ENCODE measurements at regions not wholly inside any gene's neighbourhood (a gene's known extent, or its start where the extent isn't known, plus 50 kb on each side); places are given as distances from the start of the nearest gene placed in this dataset.

DNA sequence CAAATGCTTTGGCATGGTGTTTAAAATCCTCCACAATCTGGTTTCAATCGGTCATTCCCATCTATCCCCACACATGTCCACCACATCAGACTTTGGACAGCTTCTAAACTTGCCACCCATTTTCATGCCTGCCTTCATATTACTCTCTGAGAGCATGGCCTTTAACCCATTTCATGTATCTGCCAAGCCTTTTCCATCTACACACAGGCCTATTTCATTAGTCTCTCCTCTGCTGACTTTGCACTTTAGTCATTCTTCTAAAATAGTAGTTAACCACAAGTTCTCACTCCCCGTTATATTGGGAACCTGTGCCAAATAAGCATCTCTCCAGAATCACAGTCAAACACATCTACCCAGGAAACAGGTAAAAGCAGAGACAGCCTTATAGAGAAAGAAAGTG, 142.2 kb downstream of the MZT1 start:
- DNase-seq (ENCODE audit: low read depth): no peak
- TF ChIP-seq POLR2A (IDR thresholded peaks at IDR 0.05; ENCODE audit: extremely low read depth, insufficient read length) (no peak), MYC (IDR thresholded peaks at IDR 0.05; ENCODE audit: low read depth, low read length) (no peak)
- TF ChIP-seq, protein P1, sequence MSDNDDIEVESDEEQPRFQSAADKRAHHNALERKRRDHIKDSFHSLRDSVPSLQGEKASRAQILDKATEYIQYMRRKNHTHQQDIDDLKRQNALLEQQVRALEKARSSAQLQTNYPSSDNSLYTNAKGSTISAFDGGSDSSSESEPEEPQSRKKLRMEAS (IDR thresholded peaks at IDR 0.05; ENCODE audit: low read depth, low read length): no peak
- TF ChIP-seq, protein P2, sequence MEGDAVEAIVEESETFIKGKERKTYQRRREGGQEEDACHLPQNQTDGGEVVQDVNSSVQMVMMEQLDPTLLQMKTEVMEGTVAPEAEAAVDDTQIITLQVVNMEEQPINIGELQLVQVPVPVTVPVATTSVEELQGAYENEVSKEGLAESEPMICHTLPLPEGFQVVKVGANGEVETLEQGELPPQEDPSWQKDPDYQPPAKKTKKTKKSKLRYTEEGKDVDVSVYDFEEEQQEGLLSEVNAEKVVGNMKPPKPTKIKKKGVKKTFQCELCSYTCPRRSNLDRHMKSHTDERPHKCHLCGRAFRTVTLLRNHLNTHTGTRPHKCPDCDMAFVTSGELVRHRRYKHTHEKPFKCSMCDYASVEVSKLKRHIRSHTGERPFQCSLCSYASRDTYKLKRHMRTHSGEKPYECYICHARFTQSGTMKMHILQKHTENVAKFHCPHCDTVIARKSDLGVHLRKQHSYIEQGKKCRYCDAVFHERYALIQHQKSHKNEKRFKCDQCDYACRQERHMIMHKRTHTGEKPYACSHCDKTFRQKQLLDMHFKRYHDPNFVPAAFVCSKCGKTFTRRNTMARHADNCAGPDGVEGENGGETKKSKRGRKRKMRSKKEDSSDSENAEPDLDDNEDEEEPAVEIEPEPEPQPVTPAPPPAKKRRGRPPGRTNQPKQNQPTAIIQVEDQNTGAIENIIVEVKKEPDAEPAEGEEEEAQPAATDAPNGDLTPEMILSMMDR (IDR thresholded peaks at IDR 0.05; ENCODE audit: low read depth, low read length): no peak

DNA sequence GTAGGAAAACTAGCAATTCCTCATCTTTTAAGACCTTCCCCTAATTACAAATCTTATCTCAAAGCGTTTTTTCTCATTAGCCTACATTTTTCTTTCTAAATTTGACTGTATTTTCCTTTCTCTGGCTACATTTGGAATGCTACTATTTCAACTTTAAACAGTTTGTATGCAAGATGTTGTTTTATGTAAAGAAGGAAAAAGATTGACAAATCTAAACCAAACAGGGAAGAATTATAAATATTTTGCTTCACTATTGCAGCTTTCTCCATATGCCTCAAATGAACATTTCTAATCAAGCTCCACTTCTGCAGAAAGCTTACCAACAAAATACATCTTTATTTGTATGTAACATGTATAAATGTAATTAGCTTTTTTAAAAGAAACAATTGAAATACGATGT, 156.2 kb downstream of the MZT1 start:
- no peak overlapping the region for H3K4me3 ChIP-seq (ENCODE audit: low read depth, low read length)
- TF ChIP-seq MYC (IDR thresholded peaks at IDR 0.05; ENCODE audit: low read depth, low read length) (no peak), POLR2A (IDR thresholded peaks at IDR 0.05; ENCODE audit: extremely low read depth, insufficient read length) (no peak)
- TF ChIP-seq, protein P2 (IDR thresholded peaks at IDR 0.05; ENCODE audit: low read depth, low read length): no peak
- TF ChIP-seq, protein P1 (IDR thresholded peaks at IDR 0.05; ENCODE audit: low read depth, low read length): no peak
- DNase-seq (ENCODE audit: low read depth): no peak

More for the DNA sequence above, 142.2 kb downstream of the MZT1 start:
- no peak overlapping the region for H3K4me3 ChIP-seq (ENCODE audit: low read depth, low read length)

DNA sequence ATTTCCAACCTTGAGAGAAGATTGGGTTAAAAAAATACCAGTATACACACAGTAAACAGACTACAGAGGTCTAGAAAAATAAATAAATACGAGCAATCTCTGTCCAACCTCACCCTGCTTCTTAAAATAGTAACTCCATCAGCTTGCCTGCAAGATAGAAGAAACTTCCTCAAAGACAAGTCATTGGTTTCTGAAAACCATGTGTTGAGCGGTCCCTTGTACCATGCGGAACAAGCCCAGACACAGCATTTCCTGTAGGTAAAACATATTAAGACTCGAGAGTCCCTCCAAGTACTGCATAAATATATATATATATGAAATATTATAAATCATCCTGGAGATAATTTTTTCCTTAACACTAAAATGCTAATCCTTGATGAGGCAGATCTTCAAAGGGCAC, 157.4 kb downstream of the MZT1 start:
- no peak overlapping the region for H3K4me3 ChIP-seq (ENCODE audit: low read depth, low read length)
- no peak for TF ChIP-seq POLR2A (IDR thresholded peaks at IDR 0.05; ENCODE audit: extremely low read depth, insufficient read length)
- no peak for DNase-seq (ENCODE audit: low read depth)

DNA sequence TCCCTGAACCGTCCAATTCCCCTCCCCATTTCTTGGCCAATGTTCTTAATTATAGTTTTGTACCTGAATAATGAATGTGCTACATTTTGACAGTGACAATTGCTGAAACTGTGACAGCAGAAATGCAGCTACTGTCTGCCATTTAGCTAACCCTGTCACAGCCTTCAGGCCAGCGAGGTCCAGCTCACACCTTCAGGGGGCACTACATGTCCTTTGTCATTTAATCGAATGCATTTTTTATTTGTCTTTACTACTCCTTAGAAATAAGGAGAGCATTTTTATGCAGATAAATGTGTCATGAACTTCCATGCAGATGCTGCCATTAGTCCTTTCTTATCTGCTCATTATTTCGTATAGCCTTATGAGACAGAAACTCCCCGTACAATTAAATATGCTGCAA, 159.9 kb downstream of the MZT1 start:
- DNase-seq (ENCODE audit: low read depth): no peak
- TF ChIP-seq, protein P2 (IDR thresholded peaks at IDR 0.05; ENCODE audit: low read depth, low read length): no peak
- TF ChIP-seq, protein P1 (IDR thresholded peaks at IDR 0.05; ENCODE audit: low read depth, low read length): no peak

DNA sequence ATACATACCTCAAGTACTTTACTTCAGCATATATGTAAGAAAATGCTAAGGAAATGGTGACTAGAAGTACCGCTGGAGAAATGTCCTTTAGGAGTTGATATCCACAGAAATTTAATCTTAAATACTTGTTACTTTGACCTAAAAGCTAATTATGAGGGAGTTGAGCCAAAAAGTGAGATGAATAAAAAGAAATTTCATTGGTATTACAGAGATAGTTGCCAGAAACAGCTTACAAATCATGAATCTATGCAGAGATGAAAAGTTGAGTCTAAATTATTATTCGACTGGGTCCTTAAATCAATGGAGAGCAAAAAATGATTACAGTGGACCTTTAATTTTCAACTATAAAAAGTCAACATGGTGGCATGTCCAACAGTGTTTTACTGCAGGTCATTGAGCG, 160.9 kb downstream of the MZT1 start:
- no peak for DNase-seq (ENCODE audit: low read depth)
- TF ChIP-seq MYC (IDR thresholded peaks at IDR 0.05; ENCODE audit: low read depth, low read length) (no peak), POLR2A (IDR thresholded peaks at IDR 0.05; ENCODE audit: extremely low read depth, insufficient read length) (no peak)
- TF ChIP-seq, protein P1 (IDR thresholded peaks at IDR 0.05; ENCODE audit: low read depth, low read length): no peak
- TF ChIP-seq, protein P2 (IDR thresholded peaks at IDR 0.05; ENCODE audit: low read depth, low read length): no peak

More for the DNA sequence above, 159.9 kb downstream of the MZT1 start:
- no peak overlapping the region for H3K4me3 ChIP-seq (ENCODE audit: low read depth, low read length)

DNA sequence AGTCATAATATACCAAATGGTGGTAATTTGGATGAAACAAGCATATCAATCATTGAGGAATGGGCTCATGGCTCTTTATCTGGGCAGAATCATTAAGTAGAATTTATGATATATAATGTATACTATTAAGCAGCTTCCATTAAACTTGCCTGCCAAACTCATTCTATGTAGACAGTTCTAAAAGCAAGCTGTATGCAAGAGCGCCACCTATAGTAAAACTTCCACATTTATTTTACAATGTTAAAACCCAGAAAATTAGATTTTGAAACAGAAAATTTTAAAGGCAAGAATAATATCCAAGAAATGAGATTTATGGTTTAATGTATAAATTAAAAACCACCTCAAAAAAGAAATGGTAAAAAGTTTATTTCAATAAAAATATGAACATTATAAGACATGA, 161.5 kb downstream of the MZT1 start:
- TF ChIP-seq POLR2A (IDR thresholded peaks at IDR 0.05; ENCODE audit: extremely low read depth, insufficient read length): no peak
- TF ChIP-seq, protein P2 (IDR thresholded peaks at IDR 0.05; ENCODE audit: low read depth, low read length): peak; percentile 55
- DNase-seq (ENCODE audit: low read depth): peak; percentile 44
- H3K4me3 ChIP-seq (ENCODE audit: low read depth, low read length): no peak overlapping the region

More for the DNA sequence above, 160.9 kb downstream of the MZT1 start:
- H3K4me3 ChIP-seq (ENCODE audit: low read depth, low read length): no peak overlapping the region
